GM06990 (cell line): ENCODE measurements at regions not wholly inside any gene's neighbourhood (a gene's known extent, or its start where the extent isn't known, plus 50 kb on each side); places are given as distances from the start of the nearest gene placed in this dataset.

ENCODE experiments used
- DNase-seq: peaks from one replicate; pipeline ENCODE4 v3.0.0-alpha.2; 2011; ENCODE audit not compliant: insufficient read length; ENCODE audit errors: extremely low read depth
- H3K27me3 ChIP-seq: replicated peaks from 2 replicates; pipeline ENCODE4 v1.6.0; 2011; ENCODE audit warnings: low read length; ENCODE audit not compliant: control insufficient read depth, insufficient read depth
- H3K36me3 ChIP-seq: 2 replicates; pipeline ENCODE4 v1.5.1; 2011; ENCODE audit warnings: low read length; ENCODE audit not compliant: control insufficient read depth, insufficient read depth
- H3K4me3 ChIP-seq: replicated peaks from 2 replicates; pipeline ENCODE4 v1.5.1; 2011; ENCODE audit warnings: low read depth, mild to moderate bottlenecking, control low read depth, low read length
- TF ChIP-seq, protein P1 (sequence below): IDR thresholded peaks from 2 replicates; pipeline ENCODE4 v1.5.1; 2011; ENCODE audit warnings: low read length, control low read depth, mild to moderate bottlenecking, inconsistent platforms; ENCODE audit not compliant: insufficient read depth, poor library complexity, severe bottlenecking

DNA sequence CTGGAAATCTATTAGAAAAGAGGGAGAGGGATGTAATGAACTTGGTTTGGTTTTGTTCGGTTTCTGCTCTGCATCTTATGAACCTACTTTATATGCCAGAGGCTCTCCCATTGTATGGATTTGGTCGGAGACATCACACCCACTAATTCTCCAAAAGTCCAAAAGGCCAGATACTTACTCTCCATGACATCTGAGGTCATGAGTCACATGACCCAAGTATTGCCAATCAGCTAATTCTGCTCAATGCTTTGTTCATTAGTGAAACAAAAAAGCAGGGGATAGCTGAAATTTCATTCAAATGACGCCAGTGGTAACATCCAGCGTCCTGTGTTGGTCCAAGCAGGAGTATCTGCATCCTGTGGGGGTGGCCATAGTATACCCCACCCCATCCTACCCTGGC is 173.6 kb downstream of the TRIM33 start:
- TF ChIP-seq, protein P1, sequence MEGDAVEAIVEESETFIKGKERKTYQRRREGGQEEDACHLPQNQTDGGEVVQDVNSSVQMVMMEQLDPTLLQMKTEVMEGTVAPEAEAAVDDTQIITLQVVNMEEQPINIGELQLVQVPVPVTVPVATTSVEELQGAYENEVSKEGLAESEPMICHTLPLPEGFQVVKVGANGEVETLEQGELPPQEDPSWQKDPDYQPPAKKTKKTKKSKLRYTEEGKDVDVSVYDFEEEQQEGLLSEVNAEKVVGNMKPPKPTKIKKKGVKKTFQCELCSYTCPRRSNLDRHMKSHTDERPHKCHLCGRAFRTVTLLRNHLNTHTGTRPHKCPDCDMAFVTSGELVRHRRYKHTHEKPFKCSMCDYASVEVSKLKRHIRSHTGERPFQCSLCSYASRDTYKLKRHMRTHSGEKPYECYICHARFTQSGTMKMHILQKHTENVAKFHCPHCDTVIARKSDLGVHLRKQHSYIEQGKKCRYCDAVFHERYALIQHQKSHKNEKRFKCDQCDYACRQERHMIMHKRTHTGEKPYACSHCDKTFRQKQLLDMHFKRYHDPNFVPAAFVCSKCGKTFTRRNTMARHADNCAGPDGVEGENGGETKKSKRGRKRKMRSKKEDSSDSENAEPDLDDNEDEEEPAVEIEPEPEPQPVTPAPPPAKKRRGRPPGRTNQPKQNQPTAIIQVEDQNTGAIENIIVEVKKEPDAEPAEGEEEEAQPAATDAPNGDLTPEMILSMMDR = no peak
- Histone ChIP-seq H3K27me3 (no peaks in the 10 kb centered on the region), H3K4me3 (no peak overlapping the region), H3K36me3 (no peaks in the 10 kb centered on the region)
- no peak for DNase-seq

DNA sequence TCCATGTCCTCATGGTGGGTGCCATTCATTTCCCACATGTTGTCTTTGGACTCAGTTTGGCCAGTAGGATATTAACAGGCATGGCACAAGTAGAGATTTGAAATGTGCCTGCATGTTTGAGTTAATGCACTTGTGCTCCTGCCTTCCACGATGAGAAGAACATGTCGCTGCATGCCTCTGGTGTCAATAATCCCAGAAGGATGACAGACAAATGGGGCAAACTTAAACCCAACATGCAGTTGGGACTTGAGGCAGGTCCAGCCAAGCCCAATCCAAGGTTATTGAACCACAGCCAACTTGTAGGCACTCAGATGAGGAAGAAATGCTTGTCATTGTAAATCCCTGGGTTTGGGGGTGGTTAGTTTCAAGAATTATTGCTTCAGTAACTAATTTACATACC is 174.6 kb downstream of the TRIM33 start:
- DNase-seq = no peak

DNA sequence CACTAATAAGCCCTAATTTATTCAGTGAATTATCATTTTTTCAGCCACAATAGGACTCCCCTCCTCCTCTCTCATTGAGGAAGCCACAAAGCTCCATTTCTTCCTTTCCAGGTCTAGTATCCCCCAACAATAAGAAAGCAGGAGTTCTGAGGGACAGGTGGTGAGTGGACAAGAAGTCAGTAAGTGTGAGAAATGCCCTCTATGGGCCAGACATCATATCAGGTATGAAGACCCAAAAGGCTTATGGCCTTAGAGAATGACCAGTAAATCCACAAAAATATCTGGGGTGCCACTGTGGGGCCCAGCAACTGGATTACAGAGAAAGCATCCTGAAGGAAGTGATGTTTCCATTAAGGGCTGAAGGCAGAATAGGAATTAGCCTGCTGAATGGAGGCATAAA is 175.7 kb downstream of the TRIM33 start:
- TF ChIP-seq, protein P1 = no peak
- Histone ChIP-seq H3K27me3 (no peaks in the 10 kb centered on the region), H3K4me3 (no peak overlapping the region), H3K36me3 (no peaks in the 10 kb centered on the region)
- no peak for DNase-seq

More for the DNA sequence above, 174.6 kb downstream of the TRIM33 start:
- TF ChIP-seq, protein P1 = no peak
- H3K36me3 ChIP-seq = no peaks in the 10 kb centered on the region
- H3K27me3 ChIP-seq = no peaks in the 10 kb centered on the region
- no peak overlapping the region for H3K4me3 ChIP-seq

DNA sequence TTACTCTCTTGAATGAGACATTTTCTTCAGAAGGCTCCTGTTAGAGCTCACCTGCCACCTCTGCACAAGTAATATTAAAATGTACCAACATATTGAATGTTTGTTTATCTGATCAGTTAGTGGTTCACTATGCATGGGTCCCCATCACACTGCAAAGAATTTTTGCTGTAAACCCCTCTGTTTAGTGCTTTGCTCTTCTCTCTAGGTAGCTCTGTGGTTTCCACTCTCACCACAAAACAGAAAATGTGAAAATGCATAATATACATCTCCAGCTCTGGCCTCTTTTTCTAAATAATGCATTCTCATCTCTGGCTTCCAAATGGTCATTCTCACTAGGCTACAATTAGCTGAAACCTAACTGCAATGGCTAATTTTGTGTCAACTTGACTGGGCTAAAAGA is 176.7 kb downstream of the TRIM33 start:
- no peaks in the 10 kb centered on the region for H3K36me3 ChIP-seq
- TF ChIP-seq, protein P1 = no peak
- H3K4me3 ChIP-seq = no peak overlapping the region
- H3K27me3 ChIP-seq = no peaks in the 10 kb centered on the region
- no peak for DNase-seq

DNA sequence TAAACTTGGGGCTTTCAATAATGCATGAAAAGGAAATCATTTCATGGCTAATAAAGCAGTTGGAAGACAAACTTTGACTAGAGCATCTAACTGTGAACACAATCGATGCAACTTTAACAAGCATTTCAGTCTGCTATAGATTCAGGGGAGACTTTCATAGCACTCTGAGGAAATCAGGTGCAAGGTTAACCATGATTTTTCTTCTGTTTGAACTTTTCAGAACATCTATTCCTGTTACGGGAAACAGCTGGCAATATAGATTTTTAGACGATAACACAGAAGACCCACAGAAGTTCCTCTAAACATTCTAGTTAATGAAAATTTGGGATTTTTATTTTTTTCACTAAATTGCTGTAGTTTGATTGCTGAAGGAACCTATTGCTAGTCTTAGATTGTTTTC is 177.3 kb downstream of the TRIM33 start:
- Histone ChIP-seq H3K4me3 (no peak overlapping the region), H3K36me3 (no peaks in the 10 kb centered on the region), H3K27me3 (no peaks in the 10 kb centered on the region)
- TF ChIP-seq, protein P1 = no peak
- no peak for DNase-seq

DNA sequence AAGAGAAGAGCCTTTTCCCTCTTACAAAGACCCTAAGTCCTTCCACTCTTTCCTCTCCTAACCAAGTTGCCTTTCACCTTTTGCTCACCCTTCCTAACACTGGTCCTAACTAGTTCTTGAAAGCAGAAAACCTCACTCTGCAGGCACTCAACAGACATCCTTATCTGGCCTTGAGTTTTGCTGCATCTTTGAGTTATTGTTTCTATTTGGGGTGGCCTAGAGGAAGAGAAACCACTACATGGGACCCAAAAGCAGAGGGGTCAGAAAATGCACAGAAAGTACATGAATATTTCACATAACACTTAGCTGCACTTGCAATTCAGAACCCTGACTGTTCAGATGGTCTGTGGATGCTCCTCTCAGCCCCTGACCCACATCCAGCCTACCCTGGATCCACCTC is 178.3 kb upstream of the SYT6 start:
- DNase-seq = no peak
- no peak overlapping the region for H3K4me3 ChIP-seq
- H3K27me3 ChIP-seq = no peaks in the 10 kb centered on the region
- TF ChIP-seq, protein P1 = no peak
- no peaks in the 10 kb centered on the region for H3K36me3 ChIP-seq
